HG03159 (cell line): ENCODE measurements at regions not wholly inside any gene's neighbourhood (a gene's known extent, or its start where the extent isn't known, plus 50 kb on each side); places are given as distances from the start of the nearest gene placed in this dataset.
"Not testable (repeated sequence)": the region's sequence is repeated elsewhere in the genome, so short reads cannot be mapped to it uniquely, and the experiment has no call there.

ENCODE experiments used
- ATAC-seq: cut with Tn5 transposase; IDR thresholded peaks from one replicate; pipeline ENCODE4 v1.9.1; 2021; ENCODE audit warnings: mild to moderate bottlenecking, moderate library complexity; ENCODE audit not compliant: unreplicated experiment

DNA sequence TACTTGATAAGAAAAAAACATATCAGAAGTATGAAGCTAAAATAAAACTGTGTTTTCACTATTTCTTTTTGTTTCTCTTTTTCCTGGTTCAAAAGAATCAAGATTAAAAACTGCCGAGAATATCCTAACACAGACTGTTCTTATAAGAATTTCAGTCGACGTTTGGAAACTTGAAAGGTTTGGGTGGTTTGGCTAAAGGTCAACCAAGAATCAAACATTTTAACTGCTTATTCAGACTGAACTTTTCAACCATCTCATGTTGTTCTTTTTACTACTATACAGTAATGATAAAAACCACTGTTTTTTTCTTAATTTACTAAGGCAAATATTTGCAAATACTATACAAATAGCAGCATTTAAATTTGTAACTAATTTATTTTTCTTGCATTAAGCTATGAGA, 308.5 kb upstream of the TFPI start:
- ATAC-seq, result no peak

DNA sequence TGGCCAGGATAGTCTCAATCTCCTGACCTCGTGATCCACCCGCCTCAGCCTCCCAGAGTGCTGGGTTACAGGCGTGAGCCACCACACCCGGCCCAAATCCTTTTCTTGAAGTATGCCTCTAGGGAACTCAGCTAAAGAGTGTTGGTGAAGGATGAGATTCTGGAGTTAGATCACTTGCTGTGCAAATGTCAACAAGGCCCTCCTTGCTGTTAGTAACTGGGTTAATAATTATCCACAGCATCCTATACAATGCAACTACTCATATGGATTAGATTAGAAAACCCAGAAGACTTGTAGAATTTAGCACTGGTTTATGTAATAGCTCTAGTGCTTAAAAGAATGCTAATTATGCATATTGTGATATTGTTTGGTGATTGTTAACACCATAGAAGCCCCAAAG, 310.8 kb upstream of the TFPI start:
- no peak for ATAC-seq

DNA sequence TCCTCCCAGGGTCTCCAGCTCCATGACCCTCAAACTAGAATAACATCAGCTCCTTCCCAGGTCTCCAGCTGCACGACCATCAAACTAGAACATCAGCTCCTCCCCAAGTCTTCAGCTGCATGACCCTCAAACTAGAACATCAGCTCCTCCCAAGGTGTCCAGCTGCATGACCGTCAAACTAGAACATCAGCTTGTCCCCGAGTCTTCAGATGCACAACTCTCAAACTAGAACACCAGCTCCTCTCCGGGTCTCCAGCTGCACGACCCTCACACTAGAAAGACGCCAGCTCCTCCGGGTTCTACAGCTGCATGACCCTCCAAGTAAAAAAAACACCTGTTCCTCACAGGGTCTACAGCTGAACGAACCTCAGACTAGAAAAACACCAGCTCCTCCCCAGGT, 312.9 kb upstream of the TFPI start:
- no peak for ATAC-seq

DNA sequence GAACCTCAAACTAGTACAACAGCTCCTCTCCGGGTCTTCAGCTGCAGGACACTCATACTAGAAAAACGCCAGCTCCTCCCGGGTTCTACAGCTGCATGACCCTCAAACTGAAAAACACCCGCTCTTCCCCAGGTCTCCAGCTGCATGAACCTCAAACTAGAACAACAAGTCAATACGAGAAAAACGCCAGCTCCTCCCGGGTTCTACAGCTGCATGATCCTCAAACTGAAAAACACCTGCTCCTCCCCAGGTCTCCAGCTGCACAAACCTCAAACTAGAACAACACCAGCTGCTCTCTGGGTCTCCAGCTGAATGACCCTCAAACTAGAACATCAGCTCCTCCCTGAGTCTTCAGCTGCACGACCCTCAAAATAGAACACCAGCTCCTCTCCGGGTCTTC, 315.0 kb upstream of the TFPI start:
- no peak for ATAC-seq

DNA sequence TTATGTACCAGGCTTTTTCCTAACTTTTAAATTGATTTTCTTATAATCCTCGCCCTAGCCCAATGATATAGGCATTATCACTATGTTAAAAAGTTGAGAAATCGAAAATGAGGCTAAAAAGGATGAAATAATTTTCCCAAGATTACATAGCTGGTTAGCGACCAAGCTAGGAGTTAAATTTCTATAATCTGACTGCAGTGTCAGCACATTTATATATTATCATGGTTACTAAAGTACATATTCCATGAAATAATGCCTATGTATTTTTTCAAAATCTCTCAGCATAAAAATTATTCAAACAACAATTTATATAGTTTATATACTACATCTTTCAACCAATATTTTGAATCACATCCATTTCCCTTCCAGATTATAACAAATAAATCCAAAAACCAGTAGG, 317.3 kb upstream of the TFPI start:
- ATAC-seq, result no peak

DNA sequence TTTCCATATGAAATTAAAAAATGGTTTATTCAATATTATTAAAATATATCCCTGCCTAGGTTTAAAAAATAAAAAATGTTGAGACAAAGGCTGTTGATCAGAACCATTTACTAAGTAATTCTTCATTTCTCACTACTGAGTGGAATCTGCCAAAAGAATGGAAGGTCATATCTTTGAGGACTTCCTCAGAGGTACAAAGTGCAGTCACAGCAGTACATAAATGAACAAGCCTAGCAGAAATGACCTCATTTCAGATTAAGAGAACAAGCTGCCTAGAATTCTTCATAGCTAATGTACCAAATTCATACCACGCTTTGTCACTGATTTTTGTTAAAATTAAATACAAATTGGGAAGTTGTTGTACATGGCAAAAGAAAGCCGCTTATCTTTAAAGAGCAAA, 318.9 kb upstream of the TFPI start:
- no peak for ATAC-seq

DNA sequence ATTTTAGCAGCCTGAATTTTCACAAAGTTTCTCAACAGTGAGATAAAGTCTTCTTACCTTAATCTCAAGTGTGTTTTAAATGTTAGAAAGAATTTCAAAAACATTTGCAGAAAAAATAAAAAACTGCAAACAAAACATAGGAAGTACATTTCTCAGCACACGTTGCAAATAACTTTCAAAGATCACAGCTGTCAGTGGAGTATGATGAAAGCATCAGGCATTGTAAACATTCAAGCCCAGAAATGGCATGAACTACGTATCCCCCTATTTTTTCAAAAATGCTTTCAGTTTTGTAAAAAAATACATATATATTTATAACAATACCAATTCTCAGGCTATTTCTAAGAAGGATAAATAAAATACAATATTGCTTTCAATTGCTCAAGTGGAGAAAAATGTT, 320.6 kb upstream of the TFPI start:
- ATAC-seq, result no peak

DNA sequence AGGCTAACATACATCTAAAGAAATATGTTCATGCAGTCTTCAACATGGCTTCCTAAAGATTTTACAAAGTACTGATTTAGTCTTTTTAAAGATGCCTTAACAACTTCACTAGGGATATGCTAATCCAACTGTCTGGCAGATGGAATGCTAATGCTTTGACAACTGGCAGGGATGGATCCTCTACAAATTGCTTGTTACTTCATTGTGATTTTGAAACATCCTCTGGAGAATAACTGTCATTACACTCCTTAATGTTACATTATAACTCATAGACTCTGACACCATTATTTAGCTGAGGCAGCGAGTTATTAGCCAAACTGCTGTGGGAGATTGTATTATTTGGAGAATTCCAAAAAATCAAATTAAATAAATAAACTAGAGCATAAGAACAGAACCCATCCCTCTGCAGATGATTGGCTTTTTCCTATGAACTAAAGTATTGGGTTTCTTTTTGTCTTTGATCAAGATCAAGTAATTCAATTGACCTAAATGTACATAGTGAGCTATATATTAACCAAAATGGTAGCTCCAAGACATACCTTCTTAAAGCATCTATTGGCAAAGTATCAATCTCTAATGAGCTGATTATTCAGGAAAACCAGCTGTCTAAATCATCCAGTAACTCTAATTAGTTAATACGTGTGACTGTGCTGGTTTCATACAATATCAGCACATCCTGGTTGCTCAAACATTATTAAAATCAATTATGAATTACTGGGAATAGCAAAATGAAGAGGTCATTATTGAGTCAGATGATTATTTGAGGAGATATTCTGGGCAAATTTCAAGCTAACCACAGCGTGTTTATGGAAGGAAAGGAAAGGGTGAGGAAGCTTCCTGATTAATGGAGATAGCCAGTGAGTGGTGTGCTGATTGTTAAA, 321.3 kb upstream of the TFPI start:
- ATAC-seq, result no peak

DNA sequence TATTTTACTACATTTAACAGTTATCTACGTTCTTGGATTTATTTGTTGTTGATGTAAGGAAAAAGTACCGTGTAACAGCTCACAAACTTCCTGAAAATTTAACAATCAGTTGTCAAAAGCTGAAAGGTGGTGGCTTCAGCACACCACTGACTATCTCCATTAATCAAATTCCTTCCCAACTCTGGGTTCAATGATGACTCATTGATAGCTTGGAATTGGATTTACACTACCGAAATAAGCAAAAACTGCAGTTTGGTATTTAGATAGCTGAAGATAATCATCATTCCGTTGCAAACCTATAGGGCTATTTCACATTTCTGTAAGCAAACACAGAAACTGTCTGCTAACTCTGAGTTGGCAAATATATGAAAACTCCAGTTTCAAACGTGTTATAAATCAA, 322.3 kb upstream of the TFPI start:
- no peak for ATAC-seq

DNA sequence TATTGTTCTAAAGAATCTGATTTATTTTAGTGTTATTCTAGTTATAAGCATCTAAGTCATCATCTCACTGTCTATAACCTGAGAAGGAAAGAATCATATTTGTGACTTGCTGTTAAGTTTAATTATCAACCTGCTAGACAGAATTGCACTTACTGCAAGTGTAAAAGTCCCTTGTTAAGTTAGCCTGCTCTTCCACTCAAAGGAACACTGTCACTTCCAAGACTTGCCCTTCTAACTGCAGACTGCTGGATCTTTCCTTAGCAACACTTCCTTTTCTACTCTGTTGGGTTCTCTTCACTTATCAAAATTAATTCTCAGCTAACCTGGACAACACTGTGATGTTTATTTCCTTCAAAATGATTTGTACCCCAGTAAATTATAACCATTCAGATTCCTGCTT, 323.2 kb upstream of the TFPI start:
- no peak for ATAC-seq

DNA sequence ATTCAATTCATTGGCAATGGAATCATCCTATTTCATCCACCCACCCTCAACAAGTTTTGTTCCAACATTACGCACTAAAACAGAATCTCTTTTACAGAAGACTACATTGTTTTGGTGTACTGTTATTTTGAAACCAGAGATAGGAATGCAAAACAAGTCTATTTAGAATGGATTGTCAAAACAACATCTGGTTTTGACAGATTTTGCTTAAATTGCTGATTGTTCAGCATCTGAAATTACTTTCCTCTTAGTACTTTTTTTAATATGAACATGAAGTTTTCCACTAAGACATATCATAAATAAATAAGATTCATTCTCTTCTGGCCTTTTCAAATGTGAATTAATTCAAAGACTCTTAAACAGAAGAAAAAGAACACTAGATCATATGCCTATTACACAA, 323.9 kb upstream of the TFPI start:
- ATAC-seq, result no peak

DNA sequence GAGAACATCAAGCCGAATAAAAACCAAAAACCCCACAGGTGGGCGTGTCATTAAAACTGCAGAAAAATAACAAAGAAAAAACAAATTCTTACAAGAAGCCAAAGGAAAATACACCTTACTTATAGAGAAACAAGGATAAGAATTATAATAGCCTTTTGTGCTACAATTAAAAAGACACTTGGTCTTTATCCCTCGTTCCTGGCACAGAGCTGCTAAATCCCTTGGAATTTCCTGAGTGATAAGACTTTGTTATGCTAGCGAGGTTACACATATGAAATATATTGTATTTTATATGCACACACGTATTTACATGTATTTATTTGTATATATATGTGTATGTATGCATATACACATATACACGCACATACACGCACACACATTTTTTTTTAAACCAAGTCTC, 325.3 kb upstream of the TFPI start:
- no peak for ATAC-seq

DNA sequence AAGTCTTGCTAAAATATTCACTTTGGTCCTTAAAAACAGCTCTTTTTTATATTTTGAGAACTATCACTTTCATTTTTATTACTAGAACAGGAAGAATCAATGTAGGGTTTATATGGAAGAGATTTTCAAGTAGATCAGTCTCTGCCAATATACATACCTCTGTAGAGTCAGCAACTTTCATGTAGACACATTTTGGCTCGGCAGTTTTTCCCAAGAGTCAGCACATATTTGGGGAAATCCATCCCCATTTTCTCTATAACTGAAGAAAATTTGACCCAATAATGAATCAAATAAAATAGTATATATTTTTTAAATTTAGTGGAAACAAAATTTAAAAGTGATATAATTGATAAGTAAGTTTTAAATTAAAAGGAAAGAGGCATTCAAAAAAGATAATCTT, 329.8 kb upstream of the TFPI start:
- ATAC-seq, result no peak

DNA sequence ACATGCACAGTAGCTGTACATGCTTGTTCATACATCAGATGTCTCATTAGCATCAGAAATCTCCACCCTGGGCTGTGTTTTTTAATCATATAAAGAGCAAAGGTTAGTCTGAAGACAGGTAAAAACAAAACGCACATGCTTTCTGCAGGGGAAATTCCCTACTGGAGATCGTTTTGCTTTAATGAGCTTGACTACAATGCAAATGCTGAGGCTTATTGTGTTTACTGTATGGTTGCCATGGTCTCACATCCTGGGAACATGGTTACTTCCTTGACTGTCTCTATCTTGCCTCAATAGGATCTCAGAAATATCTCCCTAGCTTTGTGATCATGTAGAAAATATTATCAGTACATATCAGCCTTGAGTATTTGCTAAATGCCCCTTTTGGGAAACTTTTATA, 336.5 kb upstream of the TFPI start:
- no peak for ATAC-seq

DNA sequence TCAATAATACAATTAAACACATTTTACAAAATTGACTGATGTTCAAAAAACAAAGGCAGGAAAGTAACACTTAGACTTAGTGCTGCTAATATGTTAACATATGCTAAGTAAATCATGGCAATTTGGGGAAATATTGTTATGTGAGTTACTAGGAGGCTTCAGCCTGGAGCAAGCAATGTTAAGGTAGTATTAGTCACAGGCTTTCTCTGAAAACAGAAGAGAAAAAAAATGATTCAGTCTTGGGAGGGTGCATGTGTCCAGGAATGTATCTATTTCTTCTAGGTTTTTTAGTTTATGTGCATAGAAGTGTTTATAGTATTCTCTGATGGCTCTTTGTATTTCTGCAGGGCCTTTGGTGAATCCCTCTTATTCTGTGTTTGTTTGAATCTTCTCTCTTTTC, 345.8 kb upstream of the TFPI start:
- no peak for ATAC-seq

DNA sequence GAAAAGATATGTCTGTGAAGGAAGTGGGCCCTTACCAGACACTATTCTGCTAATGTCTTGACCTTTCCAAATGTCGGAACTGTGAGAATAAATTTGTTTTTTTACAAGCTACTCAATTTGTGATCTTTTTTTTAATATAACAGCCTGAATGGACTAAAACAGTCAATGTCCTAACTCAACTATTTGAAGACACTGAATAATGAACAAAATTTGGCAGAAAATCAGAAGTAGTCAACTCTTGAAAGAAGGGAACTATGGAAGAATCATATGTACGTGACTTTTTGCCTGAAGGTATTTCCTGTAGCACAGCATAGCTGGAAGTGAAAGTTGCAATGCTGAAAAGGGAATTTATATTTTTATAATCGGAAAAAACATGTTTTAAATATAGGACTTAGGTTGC, 351.8 kb upstream of the TFPI start:
- ATAC-seq, result no peak

DNA sequence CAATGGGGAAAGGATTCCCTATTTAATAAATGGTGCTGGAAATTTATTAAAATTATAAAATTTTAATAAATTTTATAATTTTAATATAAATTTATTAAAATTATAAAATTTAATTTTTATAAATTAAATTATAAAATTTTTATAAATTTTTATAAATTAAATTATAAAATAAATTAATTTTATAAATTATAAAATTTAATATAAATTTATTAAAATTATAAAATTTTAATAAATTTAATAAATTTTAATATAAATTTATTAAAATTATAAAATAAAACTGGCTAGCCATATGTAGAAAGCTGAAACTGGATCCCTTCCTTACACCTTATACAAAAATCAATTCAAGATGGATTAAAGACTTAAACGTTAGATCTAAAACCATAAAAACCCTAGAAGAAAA, 356.7 kb upstream of the TFPI start:
- ATAC-seq, result not testable (repeated sequence)

DNA sequence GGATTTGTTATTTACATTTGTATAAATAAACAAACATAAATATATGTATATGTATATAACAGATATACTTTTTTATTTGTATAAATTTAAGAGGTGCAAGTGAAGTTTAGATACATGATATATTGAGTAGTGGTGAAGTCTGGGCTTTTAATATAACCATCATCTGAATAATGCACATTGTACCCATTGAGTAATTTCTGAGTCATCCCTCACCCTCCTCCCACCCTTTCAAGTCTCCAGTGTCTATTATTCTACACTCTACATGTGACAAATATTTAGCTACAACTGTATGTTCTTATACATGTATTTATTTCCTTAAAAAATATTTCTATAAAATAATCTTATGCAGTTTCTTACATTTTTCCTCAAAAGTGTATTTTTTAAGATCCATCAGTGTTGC, 358.7 kb upstream of the TFPI start:
- no peak for ATAC-seq

DNA sequence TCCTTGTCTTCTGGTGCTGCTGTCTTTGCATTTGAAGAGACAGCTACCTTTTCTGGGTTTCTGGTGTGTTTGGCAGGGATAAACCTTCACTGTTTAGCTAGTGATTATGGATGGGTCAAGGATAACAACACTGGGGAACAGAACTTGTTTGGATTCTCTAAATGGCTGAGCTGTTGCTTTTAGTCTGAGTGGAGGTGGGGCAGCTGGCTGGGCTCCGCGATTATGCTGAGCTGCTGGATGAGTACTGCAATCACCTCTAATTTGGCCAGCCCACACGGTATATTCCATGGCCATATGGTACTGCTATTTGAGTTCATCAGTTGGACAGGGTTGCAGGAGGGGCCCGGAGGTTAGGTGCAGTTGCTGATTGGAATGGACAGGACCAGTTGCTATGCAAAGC, 361.6 kb upstream of the TFPI start:
- no peak for ATAC-seq

DNA sequence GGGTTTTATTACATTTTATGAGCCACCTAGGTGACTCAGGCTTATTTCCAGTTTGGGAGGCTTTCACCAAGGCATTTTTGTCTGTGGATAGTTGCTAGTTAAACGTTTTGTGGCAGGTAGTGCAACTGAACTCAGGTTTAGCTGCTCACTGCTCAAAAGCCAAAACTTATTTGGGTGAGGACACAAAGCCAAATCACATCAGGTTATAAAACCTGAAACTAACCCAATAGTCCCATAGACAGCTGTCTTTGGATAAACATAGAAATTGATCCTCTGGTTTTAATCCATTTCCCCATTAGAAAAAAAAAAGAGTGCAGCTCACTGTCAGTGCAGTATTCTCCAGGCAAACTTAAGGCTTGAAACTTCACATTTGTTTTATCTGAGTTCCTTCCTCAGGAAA, 362.6 kb upstream of the TFPI start:
- ATAC-seq, result no peak

DNA sequence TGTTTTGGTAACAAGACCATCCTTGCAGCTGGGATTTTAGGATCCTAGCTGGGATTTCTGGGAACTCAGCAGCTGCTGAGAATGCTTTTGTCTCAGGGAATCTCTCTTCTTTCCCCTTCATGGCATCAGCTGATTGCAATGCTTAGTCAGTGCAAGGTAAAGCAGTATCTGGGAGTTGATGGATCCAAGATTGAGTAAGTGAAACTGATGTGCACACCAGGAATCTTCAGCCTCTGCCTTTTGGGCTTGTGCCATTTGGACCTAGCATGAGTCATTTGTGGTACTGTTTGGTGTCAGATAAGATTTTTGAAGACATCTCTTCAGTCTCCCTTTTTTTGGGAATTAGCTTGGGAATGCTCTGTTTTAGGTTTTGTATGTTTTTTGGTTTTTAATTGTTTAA, 363.3 kb upstream of the TFPI start:
- ATAC-seq, result no peak

DNA sequence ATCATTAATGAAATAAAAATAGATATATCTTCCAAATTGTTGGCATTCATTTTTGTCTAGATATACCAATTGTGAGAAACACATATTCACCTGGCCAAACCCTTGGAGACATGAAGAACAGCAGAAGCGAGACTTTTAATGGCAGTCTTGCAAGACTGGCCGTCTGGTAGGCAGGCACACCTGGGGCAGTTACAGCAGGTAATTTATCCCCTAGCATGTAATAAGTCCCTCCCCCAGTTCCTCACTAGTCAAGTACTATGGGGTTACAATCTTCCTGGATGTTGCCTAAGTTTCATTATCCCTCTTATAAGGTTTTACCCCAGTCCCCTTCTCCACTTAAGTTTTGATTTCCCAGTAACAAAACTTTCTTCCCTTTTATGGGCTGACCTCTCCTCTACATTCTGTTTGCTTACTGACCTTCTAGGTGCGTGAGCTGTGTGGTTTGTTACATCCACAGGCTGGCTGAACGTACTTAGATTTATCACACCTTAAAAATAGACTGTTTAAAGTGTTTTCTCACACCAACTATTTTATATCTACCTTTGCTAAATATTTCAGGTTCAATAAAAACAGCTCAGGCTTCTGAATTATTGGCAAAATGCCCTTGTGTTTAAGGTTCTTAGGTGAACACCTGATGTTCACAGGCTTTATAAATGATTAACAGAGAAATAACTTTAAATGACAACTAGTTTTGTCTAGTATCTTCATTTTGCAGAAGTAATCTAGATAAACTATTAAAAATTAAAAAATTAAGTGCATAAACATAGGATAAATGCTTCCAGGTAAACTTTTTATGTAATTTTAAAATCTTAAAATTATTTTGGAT, 365.0 kb upstream of the TFPI start:
- no peak for ATAC-seq
